Neural progenitor cell (in vitro differentiated cells): ENCODE measurements at regions not wholly inside any gene's neighbourhood (a gene's known extent, or its start where the extent isn't known, plus 50 kb on each side); places are given as distances from the start of the nearest gene placed in this dataset.
A peak's percentile ranks its signal among the peaks of the same experiment; 100 is the strongest.

Experiments
- DNase-seq: peaks from one replicate; pipeline ENCODE4 v3.0.0-alpha.2; 2016; ENCODE audit warnings: low spot score
- H2AFZ ChIP-seq: fragments of 200-600 bp; sonication (generic); replicated peaks from 2 replicates; pipeline ENCODE4 v1.6.1; 2016; ENCODE audit warnings: antibody characterized with exemption
- H3F3A ChIP-seq: fragments of 200-600 bp; sonication (generic); 2 replicates; pipeline ENCODE4 v1.6.1; 2016; ENCODE audit warnings: antibody characterized with exemption, low read depth
- H3K27ac ChIP-seq: fragments of 200-600 bp; sonication (generic); 2 replicates; pipeline ENCODE4 v1.5.1; 2016; ENCODE audit warnings: mild to moderate bottlenecking
- H3K27me3 ChIP-seq: fragments of 200-600 bp; sonication (generic); 2 replicates; pipeline ENCODE4 v1.6.1; 2016; ENCODE audit warnings: mild to moderate bottlenecking, moderate library complexity
- H3K36me3 ChIP-seq: fragments of 200-600 bp; sonication (generic); 2 replicates; pipeline ENCODE4 v1.5.1; 2016
- H3K4me1 ChIP-seq: fragments of 200-600 bp; sonication (generic); 2 replicates; pipeline ENCODE4 v1.6.1; 2016; ENCODE audit warnings: mixed run types
- H3K4me2 ChIP-seq: fragments of 200-600 bp; sonication (generic); 2 replicates; pipeline ENCODE4 v1.6.1; 2016
- H3K4me3 ChIP-seq: fragments of 200-600 bp; sonication (generic); 2 replicates; pipeline ENCODE4 v1.5.1; 2016
- H3K79me2 ChIP-seq: fragments of 200-600 bp; sonication (generic); 2 replicates; pipeline ENCODE4 v1.6.1; 2016; ENCODE audit warnings: low read depth
- H3K9ac ChIP-seq: fragments of 200-600 bp; sonication (generic); 2 replicates; pipeline ENCODE4 v1.6.1; 2016
- H3K9me3 ChIP-seq: fragments of 200-600 bp; sonication (generic); 2 replicates; pipeline ENCODE4 v1.5.1; 2016; ENCODE audit warnings: low read depth
- H4K20me1 ChIP-seq: fragments of 200-600 bp; sonication (generic); 2 replicates; pipeline ENCODE4 v1.6.1; 2016; ENCODE audit warnings: low read depth
- H3K27ac Mint-ChIP-seq: 3 replicates; pipeline ENCODE4 v1.8.0; 2021; ENCODE audit warnings: mixed read lengths
- H3K27me3 Mint-ChIP-seq: 2 replicates; pipeline ENCODE4 v1.8.0; 2022; ENCODE audit warnings: low read depth, mild to moderate bottlenecking, inconsistent platforms, moderate library complexity, mixed read lengths; ENCODE audit not compliant: insufficient read depth
- H3K36me3 Mint-ChIP-seq: 3 replicates; pipeline ENCODE4 v1.8.0; 2021; ENCODE audit warnings: mixed read lengths
- H3K4me1 Mint-ChIP-seq: 3 replicates; pipeline ENCODE4 v1.8.0; 2021; ENCODE audit warnings: mixed read lengths
- H3K4me3 Mint-ChIP-seq: 3 replicates; pipeline ENCODE4 v1.8.0; 2021; ENCODE audit warnings: mild to moderate bottlenecking, moderate library complexity, mixed read lengths
- H3K9me3 Mint-ChIP-seq: 3 replicates; pipeline ENCODE4 v1.8.0; 2020; ENCODE audit warnings: mixed read lengths
- CTCF ChIP-seq: fragments of 200-600 bp; sonication (generic); IDR thresholded peaks from 2 replicates; pipeline ENCODE4 v1.5.1; 2017; ENCODE audit warnings: antibody characterized with exemption, mild to moderate bottlenecking
- EZH2 ChIP-seq: fragments of 200-600 bp; sonication (generic); IDR thresholded peaks from 2 replicates; pipeline ENCODE4 v1.6.1; 2017; ENCODE audit warnings: antibody characterized with exemption, mild to moderate bottlenecking, moderate library complexity
- EZH2phosphoT487 ChIP-seq: fragments of 200-600 bp; sonication (generic); IDR thresholded peaks from 2 replicates; pipeline ENCODE4 v1.6.1; 2017; ENCODE audit warnings: antibody characterized with exemption

DNA sequence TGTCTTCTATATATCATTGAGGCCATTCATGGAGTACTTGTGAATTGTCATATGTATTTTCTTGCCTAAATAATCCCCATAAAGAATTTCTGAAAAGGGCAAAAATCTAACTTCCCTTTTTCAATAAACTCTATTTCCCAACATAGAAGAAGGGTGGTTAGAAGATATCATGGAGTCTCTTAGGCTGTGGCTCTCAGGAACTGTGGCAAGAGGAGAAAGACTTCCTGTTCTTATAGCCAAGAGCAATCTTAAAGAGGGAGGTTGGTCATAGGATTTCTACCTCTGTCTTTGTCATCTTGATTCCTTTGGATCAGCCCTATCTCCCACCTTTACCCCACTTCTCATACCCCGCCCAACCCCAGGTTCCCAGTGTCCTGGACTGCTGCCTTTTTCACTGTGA lies 175.8 kb downstream of the TYW3 start:
- Histone ChIP-seq H3K4me3 (no peak overlapping the region), H3K79me2 (no peaks in the 10 kb centered on the region), H4K20me1 (no peaks in the 10 kb centered on the region), H3K36me3 (no peaks in the 10 kb centered on the region), H3K4me2 (no peak overlapping the region), H3K9ac (no peak overlapping the region), H3F3A (no peaks in the 10 kb centered on the region), H3K27me3 (no peaks in the 10 kb centered on the region), H2AFZ (no peak overlapping the region), H3K4me1 (no peaks in the 10 kb centered on the region), H3K9me3 (no peaks in the 10 kb centered on the region), H3K27ac (no peak overlapping the region)
- TF ChIP-seq EZH2 (no peak), CTCF (no peak), EZH2phosphoT487 (no peak)
- Mint-ChIP-seq H3K9me3 (peaks cover 3% of the 10 kb centered on the region), H3K4me3 (no peak overlapping the region), H3K36me3 (no peaks in the 10 kb centered on the region), H3K27ac (no peak overlapping the region), H3K4me1 (no peaks in the 10 kb centered on the region), H3K27me3 (no peaks in the 10 kb centered on the region)
- DNase-seq, result no peak

DNA sequence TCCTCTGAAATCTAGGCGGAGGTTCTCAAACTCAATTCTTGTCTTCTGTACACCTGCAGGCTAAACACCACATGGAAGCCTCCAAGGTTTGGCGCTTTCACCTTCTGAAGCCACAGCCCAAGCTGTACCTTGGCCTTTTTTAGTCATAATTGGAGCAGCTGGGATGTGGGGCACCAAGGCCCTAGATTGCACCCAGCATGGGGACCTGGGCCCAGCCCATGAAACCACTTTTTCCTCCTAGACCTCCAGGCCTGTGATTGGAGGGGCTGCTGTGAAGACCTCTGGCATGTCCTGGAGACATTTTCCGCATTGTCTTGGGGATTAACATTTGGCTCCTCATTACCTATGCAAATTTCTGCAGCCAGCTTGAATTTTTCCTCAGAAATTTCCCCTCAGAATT lies 181.0 kb downstream of the TYW3 start:
- H3K4me3 Mint-ChIP-seq, result no peak overlapping the region
- no peak for DNase-seq

GRCh38 chr1:74933500-74933899 lies 200.5 kb downstream of the TYW3 start:
- Histone ChIP-seq H2AFZ (peak overlapping the region; percentile 34), H3K4me1 (peaks cover 9% of the 10 kb centered on the region), H3K9me3 (peaks cover 10% of the 10 kb centered on the region), H3F3A (no peaks in the 10 kb centered on the region), H3K4me3 (no peak overlapping the region), H4K20me1 (no peaks in the 10 kb centered on the region), H3K27ac (no peak overlapping the region), H3K27me3 (no peaks in the 10 kb centered on the region), H3K36me3 (peaks cover 8% of the 10 kb centered on the region), H3K9ac (no peak overlapping the region), H3K4me2 (no peak overlapping the region), H3K79me2 (no peaks in the 10 kb centered on the region)
- no peak overlapping the region for H3K27ac Mint-ChIP-seq
- no peak for DNase-seq
- no peak for TF ChIP-seq EZH2
- H3K4me3 Mint-ChIP-seq, result no peak overlapping the region
- H3K36me3 Mint-ChIP-seq, result no peaks in the 10 kb centered on the region
- no peaks in the 10 kb centered on the region for H3K27me3 Mint-ChIP-seq
- H3K9me3 Mint-ChIP-seq, result peaks cover 1% of the 10 kb centered on the region
- H3K4me1 Mint-ChIP-seq, result no peaks in the 10 kb centered on the region

More for the DNA sequence above, 181.0 kb downstream of the TYW3 start:
- Mint-ChIP-seq H3K36me3 (no peaks in the 10 kb centered on the region), H3K4me1 (no peaks in the 10 kb centered on the region), H3K27me3 (no peaks in the 10 kb centered on the region), H3K27ac (no peak overlapping the region), H3K9me3 (peaks cover 19% of the 10 kb centered on the region)
- Histone ChIP-seq H3K4me3 (no peak overlapping the region), H3K79me2 (no peaks in the 10 kb centered on the region), H3K4me1 (no peaks in the 10 kb centered on the region), H3K4me2 (no peak overlapping the region), H3K9ac (no peak overlapping the region), H3K36me3 (no peaks in the 10 kb centered on the region), H3K9me3 (no peaks in the 10 kb centered on the region), H2AFZ (no peak overlapping the region), H4K20me1 (no peaks in the 10 kb centered on the region), H3F3A (no peaks in the 10 kb centered on the region), H3K27ac (no peak overlapping the region), H3K27me3 (no peaks in the 10 kb centered on the region)
- no peak for TF ChIP-seq CTCF
- no peak for TF ChIP-seq EZH2phosphoT487
- TF ChIP-seq EZH2, result no peak

DNA sequence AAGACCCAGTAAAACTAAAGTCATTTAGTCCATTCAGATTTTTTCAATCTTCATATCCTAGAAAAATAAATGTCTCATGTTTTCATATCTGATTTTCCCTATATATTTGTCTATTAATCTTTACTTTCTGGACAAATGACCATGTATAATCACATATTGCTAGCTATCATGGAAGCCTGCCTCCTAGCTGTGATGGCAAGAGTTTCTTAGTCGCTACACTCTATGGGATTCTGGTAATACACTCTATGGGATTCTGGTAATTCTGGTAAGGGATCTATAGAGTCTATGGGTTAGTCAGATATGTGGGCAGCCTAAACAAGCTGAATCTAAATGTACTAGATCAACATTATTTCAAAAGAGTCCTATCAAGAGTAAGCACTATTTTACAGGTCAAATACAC lies 198.7 kb upstream of the LHX8 start:
- Mint-ChIP-seq H3K9me3 (peaks cover 1% of the 10 kb centered on the region), H3K36me3 (no peaks in the 10 kb centered on the region), H3K4me1 (no peaks in the 10 kb centered on the region), H3K27ac (no peak overlapping the region), H3K27me3 (no peaks in the 10 kb centered on the region), H3K4me3 (no peak overlapping the region)
- peak; percentile 17 for TF ChIP-seq CTCF
- TF ChIP-seq EZH2, result no peak
- TF ChIP-seq EZH2phosphoT487, result no peak
- Histone ChIP-seq H3K4me2 (no peak overlapping the region), H3K27ac (no peak overlapping the region), H3K4me3 (no peak overlapping the region), H3K9ac (no peak overlapping the region), H3K27me3 (no peaks in the 10 kb centered on the region), H4K20me1 (no peaks in the 10 kb centered on the region), H3F3A (no peaks in the 10 kb centered on the region), H3K79me2 (no peaks in the 10 kb centered on the region), H2AFZ (no peak overlapping the region), H3K36me3 (peaks cover 8% of the 10 kb centered on the region), H3K9me3 (peaks cover 8% of the 10 kb centered on the region), H3K4me1 (peaks cover 15% of the 10 kb centered on the region)
- DNase-seq, result no peak
